Stomach smooth muscle (tissue), 2 donors: ENCODE measurements at regions not wholly inside any gene's neighbourhood (a gene's known extent, or its start where the extent isn't known, plus 50 kb on each side); places are given as distances from the start of the nearest gene placed in this dataset.

ENCODE experiments used
- H3K27ac ChIP-seq: one replicate; pipeline ENCODE4 v1.7.0; 2013; ENCODE audit warnings: mild to moderate bottlenecking, low read length, inconsistent platforms
- H3K27me3 ChIP-seq, 2 donors: one replicate each; pipeline ENCODE4 v1.7.0; 2013; ENCODE audit warnings: low read length in 2 of 2; ENCODE audit not compliant: insufficient read depth in 2 of 2, control insufficient read depth in 1 of 2
- H3K36me3 ChIP-seq, 2 donors: one replicate each; pipeline ENCODE4 v1.7.0; 2013; ENCODE audit warnings: low read length in 2 of 2; ENCODE audit not compliant: control insufficient read depth in 2 of 2, insufficient read depth in 2 of 2
- H3K4me1 ChIP-seq: one replicate; pipeline ENCODE4 v1.7.0; 2013; ENCODE audit warnings: low read length; ENCODE audit not compliant: control insufficient read depth, insufficient read depth
- H3K4me3 ChIP-seq, 2 donors: one replicate each; pipeline ENCODE4 v1.7.0; 2013; ENCODE audit warnings: low read length in 2 of 2
- H3K9ac ChIP-seq, 2 donors: one replicate each; pipeline ENCODE4 v1.7.0; 2013; ENCODE audit warnings: low read length in 2 of 2, mild to moderate bottlenecking in 1 of 2
- H3K9me3 ChIP-seq, 2 donors: one replicate each; pipeline ENCODE4 v1.7.0; 2013; ENCODE audit warnings: low read length in 2 of 2; ENCODE audit not compliant: control insufficient read depth in 2 of 2
- donor health status: healthy.
- donor health status: Pancreatic carcinoma.

DNA sequence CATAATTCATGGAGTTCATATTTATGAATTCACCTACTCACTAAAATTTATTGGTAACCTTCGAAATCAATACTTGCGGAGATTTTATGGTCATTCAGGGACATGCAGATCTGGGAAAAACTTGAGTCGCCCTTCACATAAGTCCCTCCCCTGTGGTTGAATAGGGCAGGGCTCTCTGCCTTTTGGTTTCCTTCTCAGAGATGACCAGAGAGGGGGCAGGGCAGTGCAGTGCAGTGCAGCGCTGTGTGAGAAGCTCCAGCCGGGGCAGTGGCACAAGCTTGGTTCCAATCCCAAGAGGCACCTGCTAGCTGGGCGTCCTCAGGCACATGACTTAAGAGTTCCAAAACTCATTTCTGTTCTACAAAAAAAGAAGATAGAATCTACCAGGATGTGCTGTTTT is 274.4 kb upstream of the RAB6C start:
- Histone ChIP-seq H3K9ac (no peak overlapping the region), H3K36me3 (no peaks in the 10 kb centered on the region), H3K4me1 (no peaks in the 10 kb centered on the region), H3K27ac (no peak overlapping the region), H3K4me3 (no peak overlapping the region), H3K27me3 (no peaks in the 10 kb centered on the region), H3K9me3 (no peaks in the 10 kb centered on the region)

DNA sequence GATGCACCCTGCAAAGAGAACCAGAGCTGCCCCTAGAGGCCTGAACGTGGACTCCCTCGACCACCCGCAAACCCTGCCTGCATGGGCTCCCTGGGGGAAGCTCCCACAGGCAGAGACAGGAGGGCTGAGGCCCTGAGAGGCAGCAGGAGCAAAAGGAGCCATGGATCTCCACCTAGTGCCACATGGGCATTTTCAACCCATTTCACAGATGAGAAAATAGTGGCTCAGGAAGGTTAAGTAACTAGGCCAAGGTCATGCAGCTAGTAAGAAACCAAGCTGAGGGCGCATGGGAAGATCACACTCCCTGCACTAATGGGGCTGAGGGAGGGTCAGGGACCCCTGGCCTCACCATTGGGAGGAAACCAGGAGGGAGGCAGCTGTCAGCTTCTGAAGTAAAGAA is 271.7 kb upstream of the RAB6C start:
- Histone ChIP-seq H3K27me3 (no peaks in the 10 kb centered on the region), H3K36me3 (no peaks in the 10 kb centered on the region), H3K9me3 (no peaks in the 10 kb centered on the region), H3K9ac (no peak overlapping the region), H3K4me1 (no peaks in the 10 kb centered on the region), H3K27ac (no peak overlapping the region), H3K4me3 (no peak overlapping the region)

DNA sequence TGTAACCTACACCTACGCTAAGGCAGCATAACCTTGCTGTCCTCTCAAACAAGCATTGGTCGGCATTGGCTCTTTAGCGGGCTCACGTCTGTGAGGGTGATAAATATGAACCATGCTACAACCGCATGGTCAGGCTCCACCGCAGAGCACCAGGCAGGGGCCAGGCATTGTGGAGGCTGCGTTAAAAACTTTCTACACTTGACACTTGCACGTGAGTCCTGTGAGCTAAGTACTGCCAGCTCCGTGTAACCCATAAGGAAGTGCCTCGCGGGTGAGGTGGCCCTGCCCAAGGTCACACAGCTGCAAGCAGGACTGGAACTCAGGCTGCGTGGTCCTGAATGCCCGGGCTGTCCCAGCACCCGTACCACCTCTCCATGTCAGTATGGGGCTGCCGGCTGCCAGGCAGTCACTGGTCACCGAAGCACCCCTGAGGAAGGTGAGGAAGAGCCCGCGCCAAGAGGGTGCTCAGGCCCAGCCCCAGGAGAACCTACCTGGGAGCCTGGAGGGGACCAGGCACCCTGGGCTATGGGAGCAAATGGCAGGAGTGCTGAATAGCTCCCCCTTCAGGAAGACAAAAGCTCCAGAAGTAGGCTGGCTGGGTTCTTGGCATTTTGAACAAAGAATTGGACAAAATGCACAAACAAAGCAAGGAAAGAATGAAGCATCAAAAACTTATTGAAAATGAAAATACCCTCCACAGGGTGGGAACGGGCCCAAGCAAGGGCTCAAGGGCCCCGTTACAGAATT is 271.1 kb upstream of the RAB6C start:
- H3K27me3 ChIP-seq, result no peaks in the 10 kb centered on the region
- no peak overlapping the region for H3K27ac ChIP-seq
- H3K9me3 ChIP-seq, result no peaks in the 10 kb centered on the region
- H3K4me3 ChIP-seq, result no peak overlapping the region
- H3K9ac ChIP-seq, result no peak overlapping the region
- no peaks in the 10 kb centered on the region for H3K36me3 ChIP-seq
- H3K4me1 ChIP-seq, result no peaks in the 10 kb centered on the region

DNA sequence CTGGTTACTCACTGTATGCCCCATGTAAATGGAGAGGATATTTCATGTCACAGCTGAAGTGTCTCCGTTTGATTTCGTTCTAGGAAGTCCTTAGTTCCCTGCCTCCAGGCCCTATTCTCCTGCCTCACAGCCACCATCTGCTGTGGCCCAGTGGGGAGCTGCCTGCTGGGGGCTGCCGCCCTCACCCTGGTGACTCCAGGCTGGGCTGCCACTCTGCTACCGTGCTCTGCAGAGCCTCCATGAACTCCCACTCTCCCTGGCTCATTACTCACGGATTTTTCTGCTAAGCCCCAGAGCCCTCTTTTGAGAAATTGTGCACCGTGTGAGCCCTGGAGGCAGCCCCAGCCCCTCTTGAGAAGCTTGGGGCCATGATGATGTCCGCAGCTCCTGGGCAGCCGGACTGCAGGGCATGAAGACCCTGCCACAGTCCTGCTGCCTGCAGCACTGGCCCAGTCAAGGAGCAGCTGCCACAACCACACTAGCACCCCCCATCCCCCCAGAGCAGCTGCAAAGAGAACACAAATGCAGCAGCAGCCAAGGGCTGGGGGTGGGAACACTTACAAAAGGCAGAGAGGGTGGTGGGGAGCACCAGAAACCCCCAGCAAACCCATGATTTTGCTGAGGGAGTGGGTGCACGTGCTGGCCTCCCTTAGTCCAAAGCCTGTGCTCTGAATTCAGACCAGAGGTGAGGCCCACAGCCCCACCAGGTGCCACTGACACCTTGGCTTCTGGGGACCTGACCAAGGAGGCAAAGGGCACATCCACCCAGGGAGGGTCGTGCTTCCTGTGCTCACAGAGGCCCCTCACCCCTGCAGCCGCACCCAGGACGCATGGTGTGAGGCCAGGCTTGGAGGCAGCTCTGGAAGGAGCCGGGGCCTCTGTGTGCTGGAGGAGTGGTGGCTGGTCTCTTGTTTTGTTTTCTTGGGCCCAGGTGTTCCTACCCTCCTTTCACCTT is 270.2 kb upstream of the RAB6C start:
- Histone ChIP-seq H3K9me3 (no peaks in the 10 kb centered on the region), H3K27ac (no peak overlapping the region), H3K4me1 (no peaks in the 10 kb centered on the region), H3K4me3 (no peak overlapping the region), H3K27me3 (no peaks in the 10 kb centered on the region), H3K36me3 (no peaks in the 10 kb centered on the region), H3K9ac (no peak overlapping the region)

DNA sequence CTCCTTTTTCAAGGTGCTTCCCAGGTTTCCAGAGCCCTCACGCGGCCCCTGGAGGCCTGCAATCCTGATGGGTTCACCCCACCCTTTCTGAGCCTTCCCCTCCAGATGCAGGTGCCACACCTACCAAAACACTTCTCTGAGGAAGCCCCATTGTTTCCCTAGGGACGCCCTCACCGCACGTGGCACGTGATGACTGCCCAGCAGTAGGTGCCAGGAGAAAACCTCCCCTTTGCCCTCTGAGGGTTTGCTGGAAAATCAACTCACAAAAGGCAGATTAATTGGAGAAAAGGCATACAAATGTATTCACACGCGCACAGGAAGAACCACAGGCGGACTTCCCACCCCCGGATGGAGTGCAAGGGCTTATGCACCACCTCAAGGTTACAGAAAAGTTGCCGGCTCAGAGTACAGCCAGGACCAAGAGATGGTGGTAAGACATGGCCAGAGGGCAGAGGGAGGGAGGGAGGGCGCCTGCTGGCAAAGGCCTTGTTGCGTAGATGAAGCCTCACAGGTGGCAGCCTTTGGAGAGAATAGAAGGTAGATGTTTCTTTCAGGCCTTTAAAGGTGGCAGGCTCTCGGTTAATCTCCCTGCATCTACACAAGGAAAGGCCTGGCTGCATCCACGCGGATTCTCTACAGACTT is 269.4 kb upstream of the RAB6C start:
- H3K9me3 ChIP-seq, result no peaks in the 10 kb centered on the region
- no peak overlapping the region for H3K9ac ChIP-seq
- H3K27ac ChIP-seq, result no peak overlapping the region
- no peaks in the 10 kb centered on the region for H3K27me3 ChIP-seq
- H3K4me1 ChIP-seq, result no peaks in the 10 kb centered on the region
- H3K4me3 ChIP-seq, result no peak overlapping the region
- no peaks in the 10 kb centered on the region for H3K36me3 ChIP-seq

DNA sequence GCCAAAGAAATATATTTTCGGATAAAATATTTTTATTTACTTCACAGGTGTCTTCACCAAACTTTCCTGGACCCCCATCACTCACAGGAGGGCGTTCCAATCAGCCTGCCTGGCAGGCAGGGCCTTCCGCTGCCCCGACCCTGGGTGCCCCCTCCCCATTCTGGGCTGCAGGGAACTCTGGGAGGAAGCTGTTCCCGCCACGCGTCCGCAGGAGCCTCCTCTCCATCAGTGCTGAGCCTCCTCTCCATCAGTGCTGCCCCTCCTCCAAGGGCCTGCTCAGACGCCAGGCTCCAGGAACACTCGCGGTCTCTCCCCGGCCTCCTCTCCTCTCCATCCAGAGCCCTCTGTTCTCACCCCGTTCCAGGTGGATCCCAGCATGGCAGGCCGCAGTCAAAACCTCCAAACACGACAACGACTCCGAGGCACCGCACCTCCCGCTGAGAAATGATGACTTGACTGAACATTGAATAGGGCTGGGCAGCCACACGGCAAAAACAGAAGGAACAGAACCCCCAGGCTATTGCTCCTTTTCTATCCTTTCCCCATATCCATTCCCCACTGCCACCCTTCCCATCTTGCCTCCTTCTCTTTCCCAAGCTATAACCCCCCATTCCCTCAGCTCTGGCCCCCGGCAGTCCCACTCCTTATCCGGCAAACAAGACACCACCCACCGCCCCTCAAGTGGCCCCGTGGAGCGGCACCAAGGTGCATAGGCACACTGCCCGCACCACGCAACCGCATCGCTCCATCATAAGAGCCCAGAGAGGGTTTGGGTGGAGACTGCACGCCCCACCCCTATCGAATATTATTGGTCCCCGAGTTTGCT is 268.6 kb upstream of the RAB6C start:
- Histone ChIP-seq H3K27me3 (no peaks in the 10 kb centered on the region), H3K4me1 (no peaks in the 10 kb centered on the region), H3K9me3 (no peaks in the 10 kb centered on the region), H3K9ac (no peak overlapping the region), H3K36me3 (no peaks in the 10 kb centered on the region), H3K27ac (no peak overlapping the region), H3K4me3 (no peak overlapping the region)

DNA sequence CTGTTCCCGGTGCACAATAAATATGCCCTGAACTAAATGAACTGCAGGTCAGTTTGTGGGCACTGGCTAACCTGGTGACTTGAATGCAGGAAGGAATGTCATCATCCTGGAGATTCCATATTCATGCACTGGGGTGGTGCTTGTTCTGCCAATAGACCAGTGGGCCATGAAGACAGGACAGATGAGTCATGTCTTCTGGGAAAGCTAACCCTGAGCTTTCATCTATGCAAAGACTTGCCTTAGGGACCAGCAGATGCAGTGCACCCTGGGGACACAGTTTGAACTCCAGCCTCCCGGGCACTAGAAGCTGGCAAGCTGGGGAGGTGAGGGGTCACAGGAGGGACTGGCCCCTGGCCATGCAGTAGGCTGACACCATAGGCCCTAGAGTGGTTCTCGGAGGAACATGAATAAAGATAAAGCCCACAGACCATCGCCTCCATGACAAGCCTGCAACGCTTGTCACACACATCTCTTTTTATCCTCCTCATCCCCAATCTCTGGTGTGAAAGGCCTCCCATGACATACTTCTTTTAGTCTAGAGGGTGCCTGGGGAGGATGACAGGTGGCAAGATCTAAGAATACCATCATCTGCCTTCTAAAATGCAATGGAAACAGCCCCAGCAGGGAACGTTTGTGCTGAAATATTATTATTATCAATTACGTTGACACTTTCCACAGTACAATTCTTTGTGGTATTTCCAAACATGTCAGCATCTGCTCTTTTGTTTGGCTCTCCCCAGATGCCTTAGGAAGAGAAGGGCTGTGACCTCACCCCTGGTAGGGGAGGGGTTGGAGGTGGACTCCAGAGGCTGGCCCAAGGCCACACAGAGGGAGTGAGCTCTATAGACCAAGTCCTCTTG is 267.4 kb upstream of the RAB6C start:
- H3K4me1 ChIP-seq, result no peaks in the 10 kb centered on the region

DNA sequence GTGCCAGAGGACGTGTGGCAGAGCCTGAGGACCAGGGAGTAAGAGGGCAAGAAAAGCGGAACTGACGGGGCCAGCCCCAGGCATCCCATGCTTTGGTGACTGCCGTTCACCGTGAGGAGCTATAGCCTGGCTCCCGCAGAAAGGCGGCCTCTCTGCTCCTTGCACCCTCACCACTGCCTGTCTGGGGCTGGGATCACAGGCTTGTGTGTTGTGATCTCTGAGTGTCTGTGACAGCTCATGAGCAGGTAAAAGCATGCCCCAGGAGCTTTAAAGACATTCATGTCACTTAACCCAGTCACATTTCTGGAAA is 266.8 kb upstream of the RAB6C start:
- Histone ChIP-seq H3K9ac (no peak overlapping the region), H3K4me3 (no peak overlapping the region), H3K27ac (no peak overlapping the region), H3K4me1 (no peaks in the 10 kb centered on the region), H3K9me3 (no peaks in the 10 kb centered on the region), H3K36me3 (no peaks in the 10 kb centered on the region), H3K27me3 (peaks cover 1 to 4% of the 10 kb centered on the region in 2 donors)

More for the DNA sequence above, 267.4 kb upstream of the RAB6C start:
- no peak overlapping the region for H3K27ac ChIP-seq
- H3K36me3 ChIP-seq, result no peaks in the 10 kb centered on the region
- no peaks in the 10 kb centered on the region for H3K9me3 ChIP-seq
- no peak overlapping the region for H3K4me3 ChIP-seq
- H3K27me3 ChIP-seq, result peaks cover 0 to 3% of the 10 kb centered on the region in 2 donors
- H3K9ac ChIP-seq, result no peak overlapping the region

DNA sequence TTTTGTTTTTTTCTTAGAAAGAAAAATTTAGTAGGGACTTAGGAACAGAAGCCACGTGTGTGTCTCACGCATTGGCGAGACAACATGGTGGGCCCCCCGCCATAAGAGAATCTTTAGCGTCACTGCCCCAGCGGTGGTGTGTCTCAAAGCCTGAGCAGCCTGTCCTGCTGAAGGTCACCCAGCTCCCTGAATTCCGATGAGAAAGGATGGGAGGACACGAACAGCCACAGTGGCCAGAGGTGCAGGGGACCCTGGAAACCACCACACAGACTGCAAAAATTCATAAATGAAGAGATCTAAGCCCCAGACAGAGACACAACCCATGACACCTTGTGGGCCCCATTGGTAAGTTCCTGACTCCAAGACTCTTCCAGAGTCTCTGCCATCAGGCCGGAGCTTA is 266.1 kb upstream of the RAB6C start:
- Histone ChIP-seq H3K9me3 (no peaks in the 10 kb centered on the region), H3K9ac (no peak overlapping the region), H3K36me3 (no peaks in the 10 kb centered on the region), H3K27me3 (peaks cover 2 to 4% of the 10 kb centered on the region in 2 donors), H3K27ac (no peak overlapping the region), H3K4me3 (no peak overlapping the region), H3K4me1 (no peaks in the 10 kb centered on the region)
